ENCODE measurements at regions not wholly inside any gene's neighbourhood (a gene's known extent, or its start where the extent isn't known, plus 50 kb on each side); places are given as distances from the start of the nearest gene placed in this dataset.

DNA sequence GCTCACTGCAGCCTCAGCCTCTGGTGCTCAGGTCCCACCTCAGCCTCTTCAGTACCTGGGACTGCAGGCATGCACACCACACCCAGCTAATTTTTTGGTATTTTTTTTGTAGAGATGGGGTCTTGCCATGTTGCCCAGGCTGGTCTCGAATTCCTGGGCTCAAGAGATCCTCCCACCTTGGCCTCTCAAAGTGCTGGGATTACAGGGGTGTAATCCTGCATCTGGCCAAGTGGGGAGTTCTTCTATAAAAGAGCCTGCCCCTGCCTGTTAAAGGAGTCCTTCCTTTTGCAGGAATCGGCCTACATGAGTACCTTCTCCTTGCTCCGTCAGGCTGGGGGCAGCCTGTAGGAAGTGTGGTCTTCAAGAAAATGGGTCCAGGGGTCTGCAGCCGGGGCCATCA is 54.1 kb upstream of the RASSF3 start:
- TF ChIP-seq CTCF (IDR thresholded peaks at IDR 0.05) = no peak
- TF ChIP-seq POLR2AphosphoS5 (IDR thresholded peaks at IDR 0.05) = no peak
- no peak for TF ChIP-seq POLR2A (IDR thresholded peaks at IDR 0.05)

Measured in breast epithelium (tissue), 3 donors.